HEK293 (cell line): ENCODE measurements at regions not wholly inside any gene's neighbourhood (a gene's known extent, or its start where the extent isn't known, plus 50 kb on each side); places are given as distances from the start of the nearest gene placed in this dataset.
"Not testable (repeated sequence)": the region's sequence is repeated elsewhere in the genome, so short reads cannot be mapped to it uniquely, and the experiment has no call there.

ENCODE experiments used
- CTCF ChIA-PET: fragments of 350-600 bp; formaldehyde crosslinking; extraction: SDS; loops from one replicate; lab custom pipeline; 2021; ENCODE audit warnings: antibody characterized with exemption; lab: Yijun Ruan, JAX
- POLR2A ChIA-PET: fragments of 300-600 bp; formaldehyde crosslinking; extraction: SDS; loops from one replicate; lab custom pipeline; 2020; ENCODE audit warnings: antibody characterized with exemption, inconsistent platforms; lab: Yijun Ruan, JAX
- H3K27ac ChIP-seq: fragments of 200-500 bp; sonication (Bioruptor generic); 2 replicates; pipeline ENCODE4 v1.5.1; 2014; ENCODE audit warnings: low read depth, low read length, control low read depth, inconsistent platforms; ENCODE audit errors: extremely low read depth
- H3K36me3 ChIP-seq, 2 experiments: fragments of 200-500 bp in 1 of 2; sonication (Bioruptor generic) in 1 of 2; 1 replicate in 1 of 2; 2 replicates in 1 of 2; pipeline ENCODE4 v1.5.1; 2014 to 2017; ENCODE audit warnings: inconsistent platforms in 2 of 2, low read length in 2 of 2; ENCODE audit not compliant: control insufficient read depth in 2 of 2, insufficient read depth in 1 of 2
- H3K4me1 ChIP-seq: fragments of 200-500 bp; sonication (Bioruptor generic); 2 replicates; pipeline ENCODE4 v1.5.1; 2014; ENCODE audit warnings: mild to moderate bottlenecking, low read length, inconsistent platforms; ENCODE audit not compliant: control insufficient read depth, insufficient read depth
- H3K4me3 ChIP-seq: 2 replicates; pipeline ENCODE4 v1.5.1; 2011; ENCODE audit warnings: low read depth, mild to moderate bottlenecking, control low read depth, low read length, moderate library complexity
- H3K9me3 ChIP-seq: fragments of 200-500 bp; sonication (Bioruptor generic); 2 replicates; pipeline ENCODE4 v1.5.1; 2014; ENCODE audit warnings: low read depth, low read length, inconsistent platforms; ENCODE audit not compliant: control insufficient read depth, insufficient read depth
- BCL11A ChIP-seq: fragments of 450-650 bp; formaldehyde crosslinking; IDR thresholded peaks from 2 replicates; pipeline ENCODE4 v1.5.1; 2016; ENCODE audit warnings: low read depth, missing biosample characterization, missing genetic modification characterization
- GLIS1 ChIP-seq: fragments of 450-650 bp; formaldehyde crosslinking; IDR thresholded peaks from 2 replicates; pipeline ENCODE4 v1.5.1; 2016; ENCODE audit warnings: missing biosample characterization, missing genetic modification characterization
- GLIS2 ChIP-seq: fragments of 450-650 bp; formaldehyde crosslinking; IDR thresholded peaks from 2 replicates; pipeline ENCODE4 v1.5.1; 2016; ENCODE audit warnings: missing biosample characterization, missing genetic modification characterization
- HOXD13 ChIP-seq: sonication (generic); formaldehyde crosslinking; IDR thresholded peaks from 2 replicates; pipeline ENCODE4 v1.8.0; 2022; ENCODE audit warnings: missing genetic modification reagents, borderline replicate concordance
- KLF10 ChIP-seq: fragments of 450-650 bp; IDR thresholded peaks from 2 replicates; pipeline ENCODE4 v1.5.1; 2018; ENCODE audit warnings: missing biosample characterization, mild to moderate bottlenecking, missing genetic modification characterization
- KLF9 ChIP-seq: fragments of 450-650 bp; formaldehyde crosslinking; IDR thresholded peaks from 2 replicates; pipeline ENCODE4 v1.5.1; 2016; ENCODE audit warnings: missing biosample characterization, missing genetic modification characterization, low read depth
- WT1 ChIP-seq: fragments of 450-650 bp; formaldehyde crosslinking; IDR thresholded peaks from 2 replicates; pipeline ENCODE4 v1.5.1; 2016; ENCODE audit warnings: missing biosample characterization, missing genetic modification characterization
- ZBTB20 ChIP-seq: fragments of 450-650 bp; formaldehyde crosslinking; IDR thresholded peaks from 2 replicates; pipeline ENCODE4 v1.5.1; 2016; ENCODE audit warnings: missing biosample characterization, missing genetic modification characterization
- ZBTB21 ChIP-seq: fragments of 450-650 bp; formaldehyde crosslinking; IDR thresholded peaks from 2 replicates; pipeline ENCODE4 v1.5.1; 2017; ENCODE audit warnings: missing biosample characterization, missing genetic modification characterization
- ZNF121 ChIP-seq: fragments of 450-650 bp; formaldehyde crosslinking; IDR thresholded peaks from 2 replicates; pipeline ENCODE4 v1.5.1; 2016; ENCODE audit warnings: missing biosample characterization, missing genetic modification characterization
- ZNF138 ChIP-seq: fragments of 450-650 bp; formaldehyde crosslinking; IDR thresholded peaks from 2 replicates; pipeline ENCODE4 v1.5.1; 2016; ENCODE audit warnings: missing biosample characterization, missing genetic modification characterization, borderline replicate concordance
- ZNF274 ChIP-seq, 2 experiments: fragments of 200-500 bp in 1 of 2; fragments of 450-650 bp in 1 of 2; sonication (Bioruptor generic) in 1 of 2; formaldehyde crosslinking in 1 of 2; IDR thresholded peaks; 2 replicates each; pipeline versions ENCODE4 v1.5.1 to v1.6.1; 2014 to 2016; ENCODE audit warnings: borderline replicate concordance in 1 of 2, inconsistent platforms in 1 of 2, low read length in 1 of 2, missing biosample characterization in 1 of 2, missing genetic modification characterization in 1 of 2
- ZNF292 ChIP-seq: fragments of 450-650 bp; formaldehyde crosslinking; IDR thresholded peaks from 2 replicates; pipeline ENCODE4 v1.5.1; 2016; ENCODE audit warnings: low read depth, missing biosample characterization, missing genetic modification characterization, borderline replicate concordance
- ZNF658 ChIP-seq: fragments of 450-650 bp; formaldehyde crosslinking; IDR thresholded peaks from 2 replicates; pipeline ENCODE4; 2016; ENCODE audit warnings: missing biosample characterization, missing genetic modification characterization
- ZNF707 ChIP-seq: fragments of 450-650 bp; formaldehyde crosslinking; IDR thresholded peaks from 2 replicates; pipeline ENCODE4 v1.5.1; 2016; ENCODE audit warnings: missing biosample characterization, missing genetic modification characterization
- ZNF768 ChIP-seq: fragments of 450-650 bp; formaldehyde crosslinking; IDR thresholded peaks from 2 replicates; pipeline ENCODE4 v1.5.1; 2018; ENCODE audit warnings: missing biosample characterization, mild to moderate bottlenecking, missing genetic modification characterization
- ZNF785 ChIP-seq: fragments of 450-650 bp; formaldehyde crosslinking; IDR thresholded peaks from 2 replicates; pipeline ENCODE4 v1.5.1; 2016; ENCODE audit warnings: missing biosample characterization, missing genetic modification characterization
- TF ChIP-seq, protein P1 (sequence below): fragments of 450-650 bp; formaldehyde crosslinking; IDR thresholded peaks from 2 replicates; pipeline ENCODE4 v1.5.1; 2017; ENCODE audit warnings: missing biosample characterization, missing genetic modification characterization
- TF ChIP-seq, protein P2 (sequence below): fragments of 450-650 bp; formaldehyde crosslinking; IDR thresholded peaks from 2 replicates; pipeline ENCODE4 v1.5.1; 2017; ENCODE audit warnings: missing biosample characterization, missing genetic modification characterization
- TF ChIP-seq, protein P3 (sequence below): fragments of 450-650 bp; formaldehyde crosslinking; IDR thresholded peaks from 2 replicates; pipeline ENCODE4 v1.5.1; 2016; ENCODE audit warnings: missing biosample characterization, missing genetic modification characterization
- TF ChIP-seq, protein P4 (sequence below): fragments of 450-650 bp; formaldehyde crosslinking; IDR thresholded peaks from 2 replicates; pipeline ENCODE4 v1.5.0; 2017; ENCODE audit warnings: missing biosample characterization, missing genetic modification characterization, borderline replicate concordance

DNA sequence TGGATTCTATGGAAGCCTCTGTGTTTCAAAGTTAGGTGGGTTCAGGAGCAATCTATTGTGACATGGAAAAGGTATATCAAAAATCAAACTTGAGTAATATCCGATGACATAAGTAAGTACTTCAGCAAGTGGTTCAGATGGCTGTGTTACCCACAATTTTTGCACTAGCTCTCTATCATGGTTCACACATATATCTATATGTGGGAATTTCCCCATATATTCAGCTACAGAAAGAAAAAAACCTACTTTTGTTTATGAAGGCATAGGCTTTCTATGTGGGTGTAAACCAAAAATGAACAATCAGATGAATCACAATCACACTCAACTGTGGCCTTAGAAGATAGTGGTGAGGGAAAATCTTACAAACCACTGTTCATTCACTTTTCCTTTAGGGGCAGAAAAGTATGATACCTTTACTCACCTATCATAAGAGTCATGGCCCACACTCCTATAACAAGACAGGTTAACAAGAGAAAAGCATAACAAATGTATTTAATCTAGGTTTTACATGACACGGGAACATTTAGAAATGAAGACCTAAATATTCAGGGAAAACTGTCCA is 449.6 kb upstream of the HTR1E start:
- POLR2A ChIA-PET, result interaction anchor here (0.5 kb wide), 1 partner anchor 1250 kb away, joined by 3 read pairs; no protein-coding TSS in a partner anchor
- Histone ChIP-seq H3K27ac (no peak overlapping the region), H3K4me1 (no peaks in the 10 kb centered on the region), H3K9me3 (no peaks in the 10 kb centered on the region)
- TF ChIP-seq BCL11A (no peak), ZNF121 (no peak), WT1 (tag by site-specific recombination) (no peak), ZNF658 (tag by site-specific recombination) (no peak), ZBTB20 (tag by site-specific recombination) (no peak), GLIS1 (tag by site-specific recombination) (no peak), ZNF138 (tag by site-specific recombination) (no peak), ZBTB21 (no peak), GLIS2 (tag by site-specific recombination) (no peak), KLF9 (no peak), ZNF768 (tag by site-specific recombination) (no peak), ZNF707 (tag by site-specific recombination) (no peak)
- TF ChIP-seq, protein P1, sequence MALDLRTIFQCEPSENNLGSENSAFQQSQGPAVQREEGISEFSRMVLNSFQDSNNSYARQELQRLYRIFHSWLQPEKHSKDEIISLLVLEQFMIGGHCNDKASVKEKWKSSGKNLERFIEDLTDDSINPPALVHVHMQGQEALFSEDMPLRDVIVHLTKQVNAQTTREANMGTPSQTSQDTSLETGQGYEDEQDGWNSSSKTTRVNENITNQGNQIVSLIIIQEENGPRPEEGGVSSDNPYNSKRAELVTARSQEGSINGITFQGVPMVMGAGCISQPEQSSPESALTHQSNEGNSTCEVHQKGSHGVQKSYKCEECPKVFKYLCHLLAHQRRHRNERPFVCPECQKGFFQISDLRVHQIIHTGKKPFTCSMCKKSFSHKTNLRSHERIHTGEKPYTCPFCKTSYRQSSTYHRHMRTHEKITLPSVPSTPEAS (tag by site-specific recombination), result no peak
- TF ChIP-seq, protein P2, sequence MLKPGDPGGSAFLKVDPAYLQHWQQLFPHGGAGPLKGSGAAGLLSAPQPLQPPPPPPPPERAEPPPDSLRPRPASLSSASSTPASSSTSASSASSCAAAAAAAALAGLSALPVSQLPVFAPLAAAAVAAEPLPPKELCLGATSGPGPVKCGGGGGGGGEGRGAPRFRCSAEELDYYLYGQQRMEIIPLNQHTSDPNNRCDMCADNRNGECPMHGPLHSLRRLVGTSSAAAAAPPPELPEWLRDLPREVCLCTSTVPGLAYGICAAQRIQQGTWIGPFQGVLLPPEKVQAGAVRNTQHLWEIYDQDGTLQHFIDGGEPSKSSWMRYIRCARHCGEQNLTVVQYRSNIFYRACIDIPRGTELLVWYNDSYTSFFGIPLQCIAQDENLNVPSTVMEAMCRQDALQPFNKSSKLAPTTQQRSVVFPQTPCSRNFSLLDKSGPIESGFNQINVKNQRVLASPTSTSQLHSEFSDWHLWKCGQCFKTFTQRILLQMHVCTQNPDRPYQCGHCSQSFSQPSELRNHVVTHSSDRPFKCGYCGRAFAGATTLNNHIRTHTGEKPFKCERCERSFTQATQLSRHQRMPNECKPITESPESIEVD, result no peak
- TF ChIP-seq, protein P3, sequence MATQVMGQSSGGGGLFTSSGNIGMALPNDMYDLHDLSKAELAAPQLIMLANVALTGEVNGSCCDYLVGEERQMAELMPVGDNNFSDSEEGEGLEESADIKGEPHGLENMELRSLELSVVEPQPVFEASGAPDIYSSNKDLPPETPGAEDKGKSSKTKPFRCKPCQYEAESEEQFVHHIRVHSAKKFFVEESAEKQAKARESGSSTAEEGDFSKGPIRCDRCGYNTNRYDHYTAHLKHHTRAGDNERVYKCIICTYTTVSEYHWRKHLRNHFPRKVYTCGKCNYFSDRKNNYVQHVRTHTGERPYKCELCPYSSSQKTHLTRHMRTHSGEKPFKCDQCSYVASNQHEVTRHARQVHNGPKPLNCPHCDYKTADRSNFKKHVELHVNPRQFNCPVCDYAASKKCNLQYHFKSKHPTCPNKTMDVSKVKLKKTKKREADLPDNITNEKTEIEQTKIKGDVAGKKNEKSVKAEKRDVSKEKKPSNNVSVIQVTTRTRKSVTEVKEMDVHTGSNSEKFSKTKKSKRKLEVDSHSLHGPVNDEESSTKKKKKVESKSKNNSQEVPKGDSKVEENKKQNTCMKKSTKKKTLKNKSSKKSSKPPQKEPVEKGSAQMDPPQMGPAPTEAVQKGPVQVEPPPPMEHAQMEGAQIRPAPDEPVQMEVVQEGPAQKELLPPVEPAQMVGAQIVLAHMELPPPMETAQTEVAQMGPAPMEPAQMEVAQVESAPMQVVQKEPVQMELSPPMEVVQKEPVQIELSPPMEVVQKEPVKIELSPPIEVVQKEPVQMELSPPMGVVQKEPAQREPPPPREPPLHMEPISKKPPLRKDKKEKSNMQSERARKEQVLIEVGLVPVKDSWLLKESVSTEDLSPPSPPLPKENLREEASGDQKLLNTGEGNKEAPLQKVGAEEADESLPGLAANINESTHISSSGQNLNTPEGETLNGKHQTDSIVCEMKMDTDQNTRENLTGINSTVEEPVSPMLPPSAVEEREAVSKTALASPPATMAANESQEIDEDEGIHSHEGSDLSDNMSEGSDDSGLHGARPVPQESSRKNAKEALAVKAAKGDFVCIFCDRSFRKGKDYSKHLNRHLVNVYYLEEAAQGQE (tag by site-specific recombination), result no peak
- TF ChIP-seq, all 188 proteins: peak for 0
- no peak overlapping the region for H3K4me3 ChIP-seq
- no peaks in the 10 kb centered on the region for H3K36me3 ChIP-seq
- CTCF ChIA-PET, result no interaction called here

DNA sequence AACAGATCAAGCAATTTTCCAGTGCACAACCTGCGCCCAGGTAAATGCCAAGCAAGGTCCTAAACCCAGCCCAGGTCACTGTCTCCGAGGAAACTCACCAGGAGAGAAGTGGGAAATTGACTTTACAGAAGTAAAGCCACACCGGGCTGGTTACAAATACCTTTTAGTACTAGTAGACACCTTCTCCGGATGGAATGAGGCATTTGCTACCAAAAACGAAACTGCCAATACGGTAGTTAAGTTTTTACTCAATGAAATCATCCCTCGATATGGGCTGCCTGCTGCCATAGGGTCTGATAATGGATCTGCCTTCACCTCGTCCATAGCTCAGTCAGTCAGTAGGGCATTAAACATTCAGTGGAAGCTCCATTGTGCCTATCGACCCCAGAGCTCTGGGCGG is 459.0 kb upstream of the HTR1E start:
- CTCF ChIA-PET, H3K9me3 ChIP-seq, H3K4me1 ChIP-seq, H3K4me3 ChIP-seq, POLR2A ChIA-PET, H3K27ac ChIP-seq, H3K36me3 ChIP-seq: not testable (repeated sequence)

DNA sequence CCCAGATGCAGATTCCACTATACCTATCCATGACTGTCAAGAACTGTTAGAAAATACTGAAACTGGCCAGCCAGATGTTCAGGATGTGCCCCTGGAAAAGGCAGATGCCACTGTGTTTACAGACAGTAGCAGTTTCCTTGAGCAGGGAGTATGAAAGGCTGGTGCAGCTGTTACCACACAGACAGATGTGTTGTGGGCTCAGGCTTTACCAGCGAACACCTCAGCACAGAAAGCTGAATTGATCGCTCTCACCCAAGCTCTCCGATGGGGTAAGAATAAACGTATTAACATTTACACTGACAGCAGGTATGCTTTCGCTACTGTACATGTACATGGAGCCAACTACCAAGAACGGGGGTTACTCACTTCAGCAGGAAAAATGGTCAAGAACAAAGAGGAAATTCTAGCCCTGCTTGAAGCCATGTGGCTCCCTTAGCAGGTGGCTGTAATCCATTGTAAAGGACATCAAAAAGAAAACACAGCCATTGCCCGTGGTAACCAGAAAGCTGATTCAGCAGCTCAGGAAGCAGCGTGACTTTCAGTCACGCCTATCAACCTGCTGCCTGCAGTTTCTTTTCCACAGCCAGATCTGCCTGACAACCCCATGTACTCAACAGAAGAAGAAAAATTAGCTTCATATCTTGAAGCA is 459.7 kb upstream of the HTR1E start:
- ChIA-PET POLR2A (no interaction called here), CTCF (no interaction called here)
- Histone ChIP-seq H3K4me3 (no peak overlapping the region), H3K9me3 (no peaks in the 10 kb centered on the region), H3K4me1 (no peaks in the 10 kb centered on the region), H3K27ac (no peak overlapping the region), H3K36me3 (no peaks in the 10 kb centered on the region)
- TF ChIP-seq HOXD13 (no peak), KLF10 (tag by site-specific recombination) (no peak), ZNF274 (IDR thresholded peaks at IDR 0.05; ENCODE audit: low read length) (no peak), ZNF274 (tag by site-specific recombination; IDR thresholded peaks at IDR 0.05; ENCODE audit: borderline replicate concordance) (no peak), ZNF785 (tag by site-specific recombination) (no peak), ZNF292 (tag by site-specific recombination) (no peak), GLIS1 (tag by site-specific recombination) (no peak)
- TF ChIP-seq, protein P4, sequence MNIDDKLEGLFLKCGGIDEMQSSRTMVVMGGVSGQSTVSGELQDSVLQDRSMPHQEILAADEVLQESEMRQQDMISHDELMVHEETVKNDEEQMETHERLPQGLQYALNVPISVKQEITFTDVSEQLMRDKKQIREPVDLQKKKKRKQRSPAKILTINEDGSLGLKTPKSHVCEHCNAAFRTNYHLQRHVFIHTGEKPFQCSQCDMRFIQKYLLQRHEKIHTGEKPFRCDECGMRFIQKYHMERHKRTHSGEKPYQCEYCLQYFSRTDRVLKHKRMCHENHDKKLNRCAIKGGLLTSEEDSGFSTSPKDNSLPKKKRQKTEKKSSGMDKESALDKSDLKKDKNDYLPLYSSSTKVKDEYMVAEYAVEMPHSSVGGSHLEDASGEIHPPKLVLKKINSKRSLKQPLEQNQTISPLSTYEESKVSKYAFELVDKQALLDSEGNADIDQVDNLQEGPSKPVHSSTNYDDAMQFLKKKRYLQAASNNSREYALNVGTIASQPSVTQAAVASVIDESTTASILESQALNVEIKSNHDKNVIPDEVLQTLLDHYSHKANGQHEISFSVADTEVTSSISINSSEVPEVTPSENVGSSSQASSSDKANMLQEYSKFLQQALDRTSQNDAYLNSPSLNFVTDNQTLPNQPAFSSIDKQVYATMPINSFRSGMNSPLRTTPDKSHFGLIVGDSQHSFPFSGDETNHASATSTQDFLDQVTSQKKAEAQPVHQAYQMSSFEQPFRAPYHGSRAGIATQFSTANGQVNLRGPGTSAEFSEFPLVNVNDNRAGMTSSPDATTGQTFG (tag by site-specific recombination), result no peak
